ENCODE measurements at regions not wholly inside any gene's neighbourhood (a gene's known extent, or its start where the extent isn't known, plus 50 kb on each side); places are given as distances from the start of the nearest gene placed in this dataset.

DNA sequence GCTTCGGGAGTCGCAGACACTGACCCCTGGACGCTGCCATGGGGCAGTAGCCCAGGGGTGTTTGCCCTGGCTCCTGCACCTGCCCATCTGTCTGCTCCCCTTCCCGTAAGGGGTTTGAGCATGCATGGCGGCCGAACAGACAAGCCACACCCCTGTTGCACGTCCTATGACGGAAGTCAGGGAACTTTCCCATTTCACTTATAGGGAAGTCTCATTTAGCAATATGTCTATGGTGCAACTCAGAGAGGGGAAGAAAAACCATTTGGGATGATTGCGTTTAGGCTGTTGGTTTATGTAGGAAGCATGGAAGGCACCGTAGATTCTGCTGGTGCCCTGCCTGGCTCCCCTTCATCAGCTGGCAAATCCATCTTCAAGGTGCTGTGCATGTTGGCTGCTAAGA lies 112.5 kb downstream of the HAPSTR1 start:
- no peak for TF ChIP-seq CTCF (IDR thresholded peaks at IDR 0.05; ENCODE audit: low read depth, low read length, poor library complexity, severe bottlenecking)
- TF ChIP-seq EZH2phosphoT487 (IDR thresholded peaks at IDR 0.05; ENCODE audit: borderline replicate concordance, low read length), result no peak

Data from DOHH2 (cell line).